ENCODE measurements at regions not wholly inside any gene's neighbourhood (a gene's known extent, or its start where the extent isn't known, plus 50 kb on each side); places are given as distances from the start of the nearest gene placed in this dataset.

DNA sequence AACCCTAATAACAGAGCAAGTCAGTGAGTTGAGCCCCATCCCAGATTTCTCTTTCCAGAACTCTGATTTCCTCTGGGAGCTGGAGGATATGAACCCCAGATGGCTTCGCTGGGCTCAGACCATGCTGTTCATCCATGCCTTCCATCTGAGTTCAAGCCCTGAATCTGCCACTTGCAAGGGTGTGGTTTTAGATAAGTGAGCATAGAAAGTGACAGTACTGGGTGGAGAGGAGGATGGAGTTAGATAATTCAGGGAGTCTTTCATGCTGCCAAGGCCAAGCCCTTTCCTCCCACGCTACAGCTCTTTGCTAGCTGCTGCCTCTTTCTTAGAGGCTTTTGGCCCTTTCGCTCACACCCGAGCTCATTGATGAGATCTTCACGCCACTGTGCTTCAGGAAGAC, 57.2 kb upstream of the MAFB start:
- TF ChIP-seq, protein P1, sequence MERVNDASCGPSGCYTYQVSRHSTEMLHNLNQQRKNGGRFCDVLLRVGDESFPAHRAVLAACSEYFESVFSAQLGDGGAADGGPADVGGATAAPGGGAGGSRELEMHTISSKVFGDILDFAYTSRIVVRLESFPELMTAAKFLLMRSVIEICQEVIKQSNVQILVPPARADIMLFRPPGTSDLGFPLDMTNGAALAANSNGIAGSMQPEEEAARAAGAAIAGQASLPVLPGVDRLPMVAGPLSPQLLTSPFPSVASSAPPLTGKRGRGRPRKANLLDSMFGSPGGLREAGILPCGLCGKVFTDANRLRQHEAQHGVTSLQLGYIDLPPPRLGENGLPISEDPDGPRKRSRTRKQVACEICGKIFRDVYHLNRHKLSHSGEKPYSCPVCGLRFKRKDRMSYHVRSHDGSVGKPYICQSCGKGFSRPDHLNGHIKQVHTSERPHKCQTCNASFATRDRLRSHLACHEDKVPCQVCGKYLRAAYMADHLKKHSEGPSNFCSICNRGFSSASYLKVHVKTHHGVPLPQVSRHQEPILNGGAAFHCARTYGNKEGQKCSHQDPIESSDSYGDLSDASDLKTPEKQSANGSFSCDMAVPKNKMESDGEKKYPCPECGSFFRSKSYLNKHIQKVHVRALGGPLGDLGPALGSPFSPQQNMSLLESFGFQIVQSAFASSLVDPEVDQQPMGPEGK (CRISPR knock-in tag; IDR thresholded peaks at IDR 0.05; ENCODE audit: borderline replicate concordance) = no peak
- TF ChIP-seq GLIS3 (CRISPR knock-in tag; IDR thresholded peaks at IDR 0.05) (no peak), BACH2 (CRISPR knock-in tag; IDR thresholded peaks at IDR 0.05; ENCODE audit: borderline replicate concordance) (no peak), ZNF565 (CRISPR knock-in tag; conservative IDR thresholded peaks at IDR 0.05; ENCODE audit: low read depth) (no peak), SNAI2 (CRISPR knock-in tag; IDR thresholded peaks at IDR 0.05) (no peak), ZNF70 (CRISPR knock-in tag; IDR thresholded peaks at IDR 0.05) (no peak), OSR1 (CRISPR knock-in tag; IDR thresholded peaks at IDR 0.05) (no peak)
- TF ChIP-seq, protein P2, sequence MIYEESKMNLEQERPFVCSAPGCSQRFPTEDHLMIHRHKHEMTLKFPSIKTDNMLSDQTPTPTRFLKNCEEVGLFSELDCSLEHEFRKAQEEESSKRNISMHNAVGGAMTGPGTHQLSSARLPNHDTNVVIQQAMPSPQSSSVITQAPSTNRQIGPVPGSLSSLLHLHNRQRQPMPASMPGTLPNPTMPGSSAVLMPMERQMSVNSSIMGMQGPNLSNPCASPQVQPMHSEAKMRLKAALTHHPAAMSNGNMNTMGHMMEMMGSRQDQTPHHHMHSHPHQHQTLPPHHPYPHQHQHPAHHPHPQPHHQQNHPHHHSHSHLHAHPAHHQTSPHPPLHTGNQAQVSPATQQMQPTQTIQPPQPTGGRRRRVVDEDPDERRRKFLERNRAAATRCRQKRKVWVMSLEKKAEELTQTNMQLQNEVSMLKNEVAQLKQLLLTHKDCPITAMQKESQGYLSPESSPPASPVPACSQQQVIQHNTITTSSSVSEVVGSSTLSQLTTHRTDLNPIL (CRISPR knock-in tag; IDR thresholded peaks at IDR 0.05; ENCODE audit: low read depth) = no peak
